GM21367 (cell line): ENCODE measurements at regions not wholly inside any gene's neighbourhood (a gene's known extent, or its start where the extent isn't known, plus 50 kb on each side); places are given as distances from the start of the nearest gene placed in this dataset.

Experiments used
- ATAC-seq: cut with Tn5 transposase; IDR thresholded peaks from one replicate; pipeline ENCODE4 v1.9.1; 2021; ENCODE audit not compliant: unreplicated experiment

GRCh38 chr2:149271575-149271974 lies 58.8 kb upstream of the LYPD6 start:
- ATAC-seq = peak; percentile 93

- no peak for ATAC-seq
These were observed 52.1 kb upstream of the LYPD6 start for GRCh38 chr2:149278161-149278871.

GRCh38 chr2:149278872-149279264 lies 51.5 kb upstream of the LYPD6 start:
- ATAC-seq = no peak
